Mesendoderm (in vitro differentiated cells): ENCODE measurements at regions not wholly inside any gene's neighbourhood (a gene's known extent, or its start where the extent isn't known, plus 50 kb on each side); places are given as distances from the start of the nearest gene placed in this dataset.

Source experiments
- DNase-seq: peaks from one replicate; pipeline ENCODE4 v3.0.0; 2013
- H2AK5ac ChIP-seq: 2 replicates; pipeline ENCODE4 v1.6.1; 2013; ENCODE audit warnings: low read length, inconsistent platforms
- H2BK120ac ChIP-seq: 2 replicates; pipeline ENCODE4 v1.6.1; 2013; ENCODE audit warnings: low read depth, mild to moderate bottlenecking, low read length, moderate library complexity, mixed read lengths
- H2BK15ac ChIP-seq: replicated peaks from 2 replicates; pipeline ENCODE4 v1.6.1; 2013; ENCODE audit warnings: low read depth, mild to moderate bottlenecking, moderate library complexity
- H2BK5ac ChIP-seq: 2 replicates; pipeline ENCODE4 v1.6.1; 2013; ENCODE audit warnings: low read length, inconsistent platforms
- H3K18ac ChIP-seq: 2 replicates; pipeline ENCODE4 v1.6.1; 2013; ENCODE audit warnings: mild to moderate bottlenecking, low read length, mixed read lengths
- H3K23ac ChIP-seq: one replicate; pipeline ENCODE4 v1.6.1; 2013; ENCODE audit warnings: low read length
- H3K27ac ChIP-seq: 2 replicates; pipeline ENCODE4 v1.5.1; 2013; ENCODE audit warnings: low read depth, mild to moderate bottlenecking, inconsistent platforms, low read length, moderate library complexity
- H3K27me3 ChIP-seq: 2 replicates; pipeline ENCODE4 v1.6.1; 2013; ENCODE audit warnings: low read length, control low read depth, mild to moderate bottlenecking, inconsistent platforms; ENCODE audit not compliant: insufficient read depth, poor library complexity
- H3K36me3 ChIP-seq: 2 replicates; pipeline ENCODE4 v1.6.1; 2013; ENCODE audit warnings: low read length, inconsistent platforms; ENCODE audit not compliant: control insufficient read depth, insufficient read depth
- H3K4ac ChIP-seq: one replicate; pipeline ENCODE4 v1.6.1; 2013; ENCODE audit warnings: low read depth, mild to moderate bottlenecking, low read length, moderate library complexity
- H3K4me1 ChIP-seq: 2 replicates; pipeline ENCODE4 v1.6.1; 2013; ENCODE audit warnings: low read depth, low read length, inconsistent platforms; ENCODE audit not compliant: control insufficient read depth
- H3K4me2 ChIP-seq: 2 replicates; pipeline ENCODE4 v1.6.1; 2013; ENCODE audit warnings: low read length
- H3K4me3 ChIP-seq: 2 replicates; pipeline ENCODE4 v1.5.1; 2013; ENCODE audit warnings: mild to moderate bottlenecking, low read length
- H3K56ac ChIP-seq: one replicate; pipeline ENCODE4 v1.6.1; 2013; ENCODE audit warnings: low read length
- H3K79me1 ChIP-seq: 2 replicates; pipeline ENCODE4 v1.6.1; 2013; ENCODE audit warnings: low read length, inconsistent platforms
- H3K79me2 ChIP-seq: 2 replicates; pipeline ENCODE4 v1.6.1; 2013; ENCODE audit warnings: mild to moderate bottlenecking, low read length; ENCODE audit not compliant: control insufficient read depth, insufficient read depth
- H3K9ac ChIP-seq: 2 replicates; pipeline ENCODE4 v1.6.1; 2013; ENCODE audit warnings: low read length, inconsistent platforms
- H4K5ac ChIP-seq: one replicate; pipeline ENCODE4 v1.6.1; 2013; ENCODE audit warnings: low read length
- H4K8ac ChIP-seq: one replicate; pipeline ENCODE4 v1.6.1; 2013; ENCODE audit warnings: low read depth, mild to moderate bottlenecking, control low read depth, low read length, moderate library complexity
- WGBS: extraction: QIAGEN DNeasy Blood & Tissue Kit; methylation state at CpG from one replicate; pipeline ENCODE4 v1.1.7; 2013; ENCODE audit warnings: low lambda C conversion rate, missing lambda C conversion rate; ENCODE audit not compliant: insufficient coverage; ENCODE audit errors: extremely low coverage; 5-methylcytosine and 5-hydroxymethylcytosine counted together

DNA sequence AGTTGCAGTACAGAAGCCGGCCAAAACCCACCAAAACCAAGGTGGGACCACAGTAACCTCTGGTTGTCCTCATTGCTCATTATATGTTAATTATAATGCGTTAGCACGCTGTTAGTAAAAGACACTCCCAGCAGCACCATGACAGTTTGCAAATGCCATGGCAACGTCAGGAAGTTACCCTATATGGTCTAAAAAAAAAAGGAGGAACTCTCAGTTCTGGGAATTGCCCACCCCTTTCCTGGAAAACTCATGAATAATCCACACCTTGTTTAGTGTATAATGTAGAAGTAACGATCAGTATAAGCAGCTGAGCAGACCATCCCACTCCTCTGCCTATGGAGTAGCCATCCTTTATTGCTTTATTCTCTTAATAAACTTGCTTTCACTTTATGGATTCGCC, 148.6 kb upstream of the EXOC2 start:
- H3K79me1 ChIP-seq: no peaks in the 10 kb centered on the region
- no peak overlapping the region for H4K5ac ChIP-seq
- H3K27ac ChIP-seq: no peak overlapping the region
- H3K23ac ChIP-seq: no peak overlapping the region
- no peaks in the 10 kb centered on the region for H3K36me3 ChIP-seq
- H3K79me2 ChIP-seq: no peaks in the 10 kb centered on the region
- H2BK120ac ChIP-seq: no peak overlapping the region
- H2BK5ac ChIP-seq: no peak overlapping the region
- H3K18ac ChIP-seq: no peak overlapping the region
- no peak overlapping the region for H3K56ac ChIP-seq
- H3K4me3 ChIP-seq: no peak overlapping the region
- no peak overlapping the region for H4K8ac ChIP-seq
- no peak overlapping the region for H2AK5ac ChIP-seq
- no CpG with 5 or more reads among the region's 6 CpGs for WGBS
- no peak overlapping the region for H3K9ac ChIP-seq
- DNase-seq: peak; percentile 43
- H2BK15ac ChIP-seq: no peak overlapping the region
- no peaks in the 10 kb centered on the region for H3K4me1 ChIP-seq
- no peak overlapping the region for H3K4ac ChIP-seq
- no peak overlapping the region for H3K4me2 ChIP-seq
- H3K27me3 ChIP-seq: no peaks in the 10 kb centered on the region

DNA sequence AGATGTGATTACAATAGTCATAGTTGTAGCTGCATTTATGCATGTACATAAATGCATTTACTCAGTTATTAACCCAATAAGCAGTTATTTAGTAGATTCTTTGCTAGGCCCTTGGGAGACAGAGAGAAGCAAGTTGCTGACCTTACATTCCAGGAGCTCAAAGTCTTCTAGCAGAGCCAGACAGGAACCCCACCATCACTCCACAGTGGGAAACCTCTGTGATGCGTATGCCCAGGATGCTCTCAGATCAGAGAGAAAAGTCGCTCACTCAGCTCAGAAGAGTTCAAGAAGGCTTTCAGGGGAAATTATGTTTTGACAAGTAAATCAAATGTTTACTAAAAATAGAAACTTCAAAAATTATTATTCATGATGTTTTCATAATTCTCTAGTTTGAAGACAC, 146.3 kb upstream of the EXOC2 start:
- no peak overlapping the region for H3K4me3 ChIP-seq
- no CpG with 5 or more reads among the region's 2 CpGs for WGBS
- H2BK5ac ChIP-seq: no peak overlapping the region
- H3K27me3 ChIP-seq: no peaks in the 10 kb centered on the region
- H2BK15ac ChIP-seq: no peak overlapping the region
- no peaks in the 10 kb centered on the region for H3K4me1 ChIP-seq
- H2AK5ac ChIP-seq: no peak overlapping the region
- no peak for DNase-seq
- no peaks in the 10 kb centered on the region for H3K36me3 ChIP-seq
- H3K9ac ChIP-seq: no peak overlapping the region
- no peaks in the 10 kb centered on the region for H3K79me2 ChIP-seq
- no peak overlapping the region for H3K23ac ChIP-seq
- H3K56ac ChIP-seq: no peak overlapping the region
- H3K18ac ChIP-seq: no peak overlapping the region
- no peaks in the 10 kb centered on the region for H3K79me1 ChIP-seq
- no peak overlapping the region for H3K27ac ChIP-seq
- no peak overlapping the region for H4K5ac ChIP-seq
- no peak overlapping the region for H3K4me2 ChIP-seq
- no peak overlapping the region for H4K8ac ChIP-seq
- H2BK120ac ChIP-seq: no peak overlapping the region
- no peak overlapping the region for H3K4ac ChIP-seq

DNA sequence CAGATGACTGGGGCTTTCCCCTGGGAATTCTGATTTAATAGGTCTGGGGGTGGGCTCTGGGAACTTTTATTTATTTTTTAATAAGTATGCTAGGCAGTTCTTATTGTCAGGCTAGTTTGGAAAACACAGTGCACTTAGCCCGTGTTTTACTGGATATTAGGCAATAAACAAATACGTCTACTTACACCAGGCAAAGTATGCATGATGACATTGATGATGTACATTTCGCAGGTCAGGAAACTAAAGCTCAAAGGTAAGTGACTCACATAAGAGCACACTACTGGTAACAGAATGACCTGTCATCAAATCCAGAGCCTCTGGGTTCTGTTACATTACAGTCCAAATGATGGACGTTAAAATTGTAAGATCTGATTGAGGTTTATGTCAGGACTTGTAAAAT, 144.4 kb upstream of the EXOC2 start:
- no CpG with 5 or more reads among the region's 4 CpGs for WGBS
- H3K23ac ChIP-seq: no peak overlapping the region
- H3K4me3 ChIP-seq: no peak overlapping the region
- no peak overlapping the region for H2BK5ac ChIP-seq
- no peaks in the 10 kb centered on the region for H3K79me1 ChIP-seq
- no peak overlapping the region for H4K8ac ChIP-seq
- H3K56ac ChIP-seq: no peak overlapping the region
- H3K9ac ChIP-seq: no peak overlapping the region
- no peaks in the 10 kb centered on the region for H3K79me2 ChIP-seq
- H3K36me3 ChIP-seq: no peaks in the 10 kb centered on the region
- no peak overlapping the region for H3K18ac ChIP-seq
- no peak overlapping the region for H3K27ac ChIP-seq
- H3K27me3 ChIP-seq: no peaks in the 10 kb centered on the region
- no peak overlapping the region for H2BK15ac ChIP-seq
- no peak overlapping the region for H4K5ac ChIP-seq
- no peaks in the 10 kb centered on the region for H3K4me1 ChIP-seq
- no peak overlapping the region for H3K4ac ChIP-seq
- H2AK5ac ChIP-seq: no peak overlapping the region
- no peak overlapping the region for H2BK120ac ChIP-seq
- no peak for DNase-seq
- no peak overlapping the region for H3K4me2 ChIP-seq

DNA sequence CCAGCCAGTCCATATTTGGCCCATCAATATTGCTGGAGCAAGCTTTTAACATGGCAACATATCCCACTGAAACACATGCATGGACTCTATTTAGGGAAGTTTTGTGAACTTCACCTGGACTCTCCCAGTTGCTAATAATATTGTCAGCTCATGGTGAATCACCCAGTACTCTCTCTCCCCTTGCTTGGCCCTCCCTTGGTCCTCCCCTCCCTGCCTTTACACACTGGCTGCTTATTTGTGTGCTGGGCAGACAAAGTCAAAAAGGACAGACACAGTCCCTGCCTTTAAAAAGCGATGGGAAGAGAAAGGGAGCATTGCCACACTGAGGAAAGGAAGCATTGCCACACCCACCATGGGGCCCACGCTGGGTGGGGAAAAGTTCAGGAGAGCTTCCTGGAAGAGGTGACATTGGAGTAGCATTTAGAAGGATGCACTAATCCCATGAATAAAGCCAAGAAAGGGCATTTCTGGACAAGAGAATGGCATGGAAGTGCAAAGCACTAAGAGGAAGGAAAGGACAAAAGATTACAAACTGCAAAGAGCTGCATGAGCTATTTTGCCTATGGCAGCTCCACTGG, 143.4 kb upstream of the EXOC2 start:
- Histone ChIP-seq H3K36me3 (no peaks in the 10 kb centered on the region), H3K27ac (no peak overlapping the region), H3K4ac (no peak overlapping the region), H3K79me2 (no peaks in the 10 kb centered on the region), H3K27me3 (no peaks in the 10 kb centered on the region), H2BK120ac (no peak overlapping the region), H3K18ac (no peak overlapping the region), H2BK5ac (no peak overlapping the region), H3K56ac (no peak overlapping the region), H3K9ac (no peak overlapping the region), H3K4me3 (no peak overlapping the region), H3K23ac (no peak overlapping the region), H2AK5ac (no peak overlapping the region), H4K8ac (no peak overlapping the region), H3K4me1 (no peaks in the 10 kb centered on the region), H3K4me2 (no peak overlapping the region), H2BK15ac (no peak overlapping the region), H4K5ac (no peak overlapping the region), H3K79me1 (no peaks in the 10 kb centered on the region)
- no CpG with 5 or more reads among the region's 2 CpGs for WGBS
- no peak for DNase-seq

DNA sequence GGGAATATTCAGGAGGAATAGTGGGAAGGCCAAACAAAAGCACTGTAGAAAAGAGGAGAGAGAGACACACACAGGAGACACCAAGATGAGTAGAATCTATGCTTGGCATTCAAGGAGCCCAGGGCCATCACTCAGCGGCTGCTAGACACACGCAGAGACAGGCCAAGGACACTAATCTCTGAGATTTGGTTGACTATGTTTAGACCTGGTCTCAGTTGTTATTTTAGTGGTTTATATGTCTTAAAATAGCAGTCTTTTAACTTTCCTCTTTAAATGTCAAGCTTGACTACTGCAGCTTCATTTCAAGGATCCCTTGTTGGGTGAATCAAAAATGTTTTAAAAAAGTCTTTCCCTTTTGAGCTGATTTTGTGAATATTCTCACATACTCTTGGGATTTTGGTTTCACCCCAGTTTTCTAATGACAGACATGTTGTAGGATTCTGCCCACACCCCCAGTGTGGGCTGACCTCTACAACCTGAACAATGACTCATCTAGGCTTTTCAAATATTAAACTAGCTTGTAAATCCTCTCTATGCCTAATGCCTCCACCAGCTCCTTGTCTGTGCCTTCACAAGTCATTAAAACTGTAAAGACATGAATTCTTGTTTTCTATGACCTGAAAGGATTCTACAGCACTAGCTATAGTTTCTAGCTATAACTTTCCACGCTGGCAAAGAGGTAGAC, 142.7 kb upstream of the EXOC2 start:
- H2BK15ac ChIP-seq: no peak overlapping the region
- H3K18ac ChIP-seq: no peak overlapping the region
- H3K4me3 ChIP-seq: no peak overlapping the region
- no CpG with 5 or more reads among the region's 3 CpGs for WGBS
- no peaks in the 10 kb centered on the region for H3K4me1 ChIP-seq
- H4K5ac ChIP-seq: no peak overlapping the region
- H3K23ac ChIP-seq: no peak overlapping the region
- H3K79me1 ChIP-seq: no peaks in the 10 kb centered on the region
- H2BK5ac ChIP-seq: no peak overlapping the region
- no peaks in the 10 kb centered on the region for H3K79me2 ChIP-seq
- H2BK120ac ChIP-seq: no peak overlapping the region
- H3K4me2 ChIP-seq: no peak overlapping the region
- no peak overlapping the region for H3K9ac ChIP-seq
- no peaks in the 10 kb centered on the region for H3K27me3 ChIP-seq
- DNase-seq: no peak
- H3K56ac ChIP-seq: no peak overlapping the region
- no peak overlapping the region for H3K27ac ChIP-seq
- H4K8ac ChIP-seq: no peak overlapping the region
- no peak overlapping the region for H2AK5ac ChIP-seq
- no peaks in the 10 kb centered on the region for H3K36me3 ChIP-seq
- H3K4ac ChIP-seq: no peak overlapping the region

DNA sequence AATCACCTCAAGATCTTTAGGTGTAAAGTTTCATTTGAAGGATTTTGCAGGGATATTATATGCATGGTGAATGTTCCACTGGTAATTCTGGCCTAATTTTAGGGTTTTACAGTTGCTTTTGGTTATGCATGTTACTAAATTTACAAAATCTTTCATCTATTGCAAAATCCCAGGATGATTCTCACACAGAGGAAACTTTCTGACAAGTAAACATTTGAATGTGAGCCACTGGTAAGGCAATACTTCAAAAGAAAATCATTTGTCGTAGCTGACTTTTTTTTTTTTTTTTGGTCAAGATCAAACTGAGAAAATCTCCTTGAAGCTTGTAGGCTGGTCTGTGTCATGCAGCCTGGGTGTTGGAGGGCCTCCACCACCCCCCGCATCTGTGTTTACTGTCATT, 141.9 kb upstream of the EXOC2 start:
- Histone ChIP-seq H4K5ac (no peak overlapping the region), H2BK15ac (no peak overlapping the region), H3K27ac (no peak overlapping the region)

More for the DNA sequence above, 141.9 kb upstream of the EXOC2 start:
- H4K8ac ChIP-seq: no peak overlapping the region
- no peak overlapping the region for H3K4me3 ChIP-seq
- H2BK5ac ChIP-seq: no peak overlapping the region
- H3K4me1 ChIP-seq: no peaks in the 10 kb centered on the region
- no peaks in the 10 kb centered on the region for H3K79me1 ChIP-seq
- no peaks in the 10 kb centered on the region for H3K36me3 ChIP-seq
- no peak overlapping the region for H2BK120ac ChIP-seq
- no peaks in the 10 kb centered on the region for H3K79me2 ChIP-seq
- H3K9ac ChIP-seq: no peak overlapping the region
- H2AK5ac ChIP-seq: no peak overlapping the region
- no CpG with 5 or more reads among the region's 2 CpGs for WGBS
- no peak overlapping the region for H3K18ac ChIP-seq
- H3K4ac ChIP-seq: no peak overlapping the region
- H3K27me3 ChIP-seq: no peaks in the 10 kb centered on the region
- no peak overlapping the region for H3K56ac ChIP-seq
- no peak overlapping the region for H3K23ac ChIP-seq
- H3K4me2 ChIP-seq: no peak overlapping the region
- no peak for DNase-seq
